Calu3 (cell line): ENCODE measurements at regions not wholly inside any gene's neighbourhood (a gene's known extent, or its start where the extent isn't known, plus 50 kb on each side); places are given as distances from the start of the nearest gene placed in this dataset.

ENCODE experiments used
- BruUV-seq: library from RNA; stranded (reverse); fragments of 400-500 nt; replicated peaks from 2 replicates; lab custom pipeline; 2021; lab: Mats Ljungman, UMichigan
- CTCF ChIA-PET: fragments of 300-600 bp; sonication (Branson Sonifier 250); formaldehyde crosslinking; loops from one replicate; lab custom pipeline; 2022; ENCODE audit warnings: antibody characterized with exemption; lab: Charles Lee
- DNase-seq: peaks from one replicate; pipeline ENCODE4 v3.0.0; 2022
- H3K27ac Mint-ChIP-seq: one replicate; pipeline ENCODE4 v1.8.0; 2022; ENCODE audit warnings: mixed read lengths; ENCODE audit not compliant: unreplicated experiment
- H3K27me3 Mint-ChIP-seq: one replicate; pipeline ENCODE4 v1.8.0; 2022; ENCODE audit warnings: mixed read lengths; ENCODE audit not compliant: unreplicated experiment
- H3K36me3 Mint-ChIP-seq: one replicate; pipeline ENCODE4 v1.8.0; 2022; ENCODE audit warnings: mild to moderate bottlenecking, moderate library complexity, mixed read lengths; ENCODE audit not compliant: insufficient read depth, unreplicated experiment
- H3K4me1 Mint-ChIP-seq: one replicate; pipeline ENCODE4 v1.8.0; 2022; ENCODE audit warnings: mild to moderate bottlenecking, low read depth, mixed read lengths; ENCODE audit not compliant: unreplicated experiment
- H3K4me3 Mint-ChIP-seq: one replicate; pipeline ENCODE4 v1.8.0; 2022; ENCODE audit warnings: mild to moderate bottlenecking, low read depth, moderate library complexity, mixed read lengths; ENCODE audit not compliant: unreplicated experiment
- H3K9me3 Mint-ChIP-seq: one replicate; pipeline ENCODE4 v1.8.0; 2022; ENCODE audit warnings: low read depth, mixed read lengths; ENCODE audit not compliant: unreplicated experiment
- CTCF ChIP-seq: fragments of 200-600 bp; IDR thresholded peaks from one replicate; pipeline ENCODE4 v1.8.0; 2022; ENCODE audit warnings: antibody characterized with exemption; ENCODE audit not compliant: unreplicated experiment
- intact Hi-C: fragments of 100-400 bp; cut with micrococcal nuclease; formaldehyde crosslinking; loops from one replicate; pipeline ENCODE4 v1.10.0; 2022; ENCODE audit not compliant: unreplicated experiment

- CTCF ChIA-PET, result no interaction called here
- no peak for TF ChIP-seq CTCF
- BruUV-seq, result no TSS peak
- no peak for DNase-seq
- intact Hi-C loops, result no loop called here
- no peak overlapping the region for H3K27ac Mint-ChIP-seq
- no peaks in the 10 kb centered on the region for H3K36me3 Mint-ChIP-seq
- no peak overlapping the region for H3K4me3 Mint-ChIP-seq
- H3K9me3 Mint-ChIP-seq, result peaks cover 19% of the 10 kb centered on the region
- peaks cover 12% of the 10 kb centered on the region for H3K27me3 Mint-ChIP-seq
- H3K4me1 Mint-ChIP-seq, result no peaks in the 10 kb centered on the region
Measured at GRCh38 chr2:6480514-6480913, 385.2 kb downstream of the CMPK2 start.

- H3K27me3 Mint-ChIP-seq, result no peaks in the 10 kb centered on the region
- H3K4me1 Mint-ChIP-seq, result no peaks in the 10 kb centered on the region
- H3K36me3 Mint-ChIP-seq, result no peaks in the 10 kb centered on the region
- TF ChIP-seq CTCF, result no peak
- no peak overlapping the region for H3K27ac Mint-ChIP-seq
- intact Hi-C loops, result no loop called here
- BruUV-seq, result no TSS peak
- CTCF ChIA-PET, result no interaction called here
- peaks cover 11% of the 10 kb centered on the region for H3K9me3 Mint-ChIP-seq
- no peak overlapping the region for H3K4me3 Mint-ChIP-seq
- DNase-seq, result no peak
Measured at GRCh38 chr2:6482256-6482655, 383.5 kb downstream of the CMPK2 start.

GRCh38 chr2:6487765-6488164 is 377.9 kb downstream of the CMPK2 start:
- no peaks in the 10 kb centered on the region for H3K27me3 Mint-ChIP-seq
- CTCF ChIA-PET, result no interaction called here
- H3K4me1 Mint-ChIP-seq, result no peaks in the 10 kb centered on the region
- H3K27ac Mint-ChIP-seq, result no peak overlapping the region
- no peaks in the 10 kb centered on the region for H3K36me3 Mint-ChIP-seq
- BruUV-seq, result no TSS peak
- intact Hi-C loops, result no loop called here
- TF ChIP-seq CTCF, result no peak
- no peaks in the 10 kb centered on the region for H3K9me3 Mint-ChIP-seq
- no peak overlapping the region for H3K4me3 Mint-ChIP-seq
- DNase-seq, result no peak

- Mint-ChIP-seq H3K4me3 (no peak overlapping the region), H3K9me3 (no peaks in the 10 kb centered on the region), H3K36me3 (no peaks in the 10 kb centered on the region), H3K4me1 (no peaks in the 10 kb centered on the region), H3K27me3 (no peaks in the 10 kb centered on the region), H3K27ac (no peak overlapping the region)
- intact Hi-C loops, result no loop called here
- no TSS peak for BruUV-seq
- no peak for DNase-seq
- TF ChIP-seq CTCF, result no peak
- CTCF ChIA-PET, result no interaction called here
Measured at GRCh38 chr2:6492573-6492972, 373.1 kb downstream of the CMPK2 start.

GRCh38 chr2:6493266-6493665 is 372.4 kb downstream of the CMPK2 start:
- DNase-seq, result no peak
- intact Hi-C loops, result no loop called here
- no peaks in the 10 kb centered on the region for H3K27me3 Mint-ChIP-seq
- H3K27ac Mint-ChIP-seq, result no peak overlapping the region
- no peak for TF ChIP-seq CTCF
- no peaks in the 10 kb centered on the region for H3K9me3 Mint-ChIP-seq
- no peaks in the 10 kb centered on the region for H3K4me1 Mint-ChIP-seq
- CTCF ChIA-PET, result no interaction called here
- no peak overlapping the region for H3K4me3 Mint-ChIP-seq
- BruUV-seq, result no TSS peak
- no peaks in the 10 kb centered on the region for H3K36me3 Mint-ChIP-seq
